ENCODE measurements at regions not wholly inside any gene's neighbourhood (a gene's known extent, or its start where the extent isn't known, plus 50 kb on each side); places are given as distances from the start of the nearest gene placed in this dataset.
A peak's percentile ranks its signal among the peaks of the same experiment; 100 is the strongest.

DNA sequence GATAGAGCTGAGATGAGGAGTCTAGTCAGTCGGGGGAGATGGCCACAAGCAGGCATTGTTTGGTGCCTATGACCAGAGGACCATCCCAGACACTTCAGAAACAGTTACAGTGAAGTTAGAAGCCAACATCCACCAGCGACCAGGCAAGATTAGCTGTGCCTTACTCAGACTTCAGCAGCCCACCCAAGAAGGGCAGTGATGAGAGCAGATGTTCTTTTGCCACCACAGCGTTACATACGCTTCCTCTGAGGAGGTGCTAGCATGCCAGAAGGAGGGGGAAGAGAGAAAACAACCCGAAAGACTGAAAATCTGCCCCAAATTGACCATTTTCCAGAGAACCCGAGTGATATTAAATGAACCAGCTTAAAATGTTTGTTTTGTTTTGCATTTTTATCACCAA is 186.8 kb downstream of the PRL start:
- H3K27ac ChIP-seq: no peak overlapping the region
- H3K36me3 ChIP-seq: no peaks in the 10 kb centered on the region
- DNase-seq (no peak), ATAC-seq (no peak)
- H3K4me3 ChIP-seq: no peak overlapping the region
- H3K4me1 ChIP-seq: no peaks in the 10 kb centered on the region
- intact Hi-C loops (cut with DNase I): no loop called here
- no peaks in the 10 kb centered on the region for H3K27me3 ChIP-seq (ENCODE audit: low read depth)
- no peaks in the 10 kb centered on the region for H3K9me3 ChIP-seq
- TF ChIP-seq, protein P1, sequence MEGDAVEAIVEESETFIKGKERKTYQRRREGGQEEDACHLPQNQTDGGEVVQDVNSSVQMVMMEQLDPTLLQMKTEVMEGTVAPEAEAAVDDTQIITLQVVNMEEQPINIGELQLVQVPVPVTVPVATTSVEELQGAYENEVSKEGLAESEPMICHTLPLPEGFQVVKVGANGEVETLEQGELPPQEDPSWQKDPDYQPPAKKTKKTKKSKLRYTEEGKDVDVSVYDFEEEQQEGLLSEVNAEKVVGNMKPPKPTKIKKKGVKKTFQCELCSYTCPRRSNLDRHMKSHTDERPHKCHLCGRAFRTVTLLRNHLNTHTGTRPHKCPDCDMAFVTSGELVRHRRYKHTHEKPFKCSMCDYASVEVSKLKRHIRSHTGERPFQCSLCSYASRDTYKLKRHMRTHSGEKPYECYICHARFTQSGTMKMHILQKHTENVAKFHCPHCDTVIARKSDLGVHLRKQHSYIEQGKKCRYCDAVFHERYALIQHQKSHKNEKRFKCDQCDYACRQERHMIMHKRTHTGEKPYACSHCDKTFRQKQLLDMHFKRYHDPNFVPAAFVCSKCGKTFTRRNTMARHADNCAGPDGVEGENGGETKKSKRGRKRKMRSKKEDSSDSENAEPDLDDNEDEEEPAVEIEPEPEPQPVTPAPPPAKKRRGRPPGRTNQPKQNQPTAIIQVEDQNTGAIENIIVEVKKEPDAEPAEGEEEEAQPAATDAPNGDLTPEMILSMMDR (IDR thresholded peaks at IDR 0.05): no peak

DNA sequence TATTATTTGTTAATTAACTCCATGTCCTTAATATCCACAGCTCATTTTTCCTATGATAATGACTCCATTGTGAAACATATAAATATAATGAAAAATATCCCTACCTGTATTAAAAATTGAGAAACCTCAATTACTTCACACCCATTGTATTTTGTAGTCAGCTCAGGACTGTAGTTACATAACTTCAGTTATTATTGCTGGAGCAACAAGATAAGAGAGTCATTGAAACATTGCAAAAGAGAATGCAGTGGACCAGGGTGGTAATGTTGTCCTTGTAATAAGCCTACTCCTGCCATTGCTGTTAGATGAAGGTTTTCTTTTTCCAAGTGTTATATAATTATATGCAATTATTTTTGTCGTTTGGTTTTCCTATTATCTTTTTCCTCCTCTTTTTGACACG is 184.4 kb downstream of the PRL start:
- H3K9me3 ChIP-seq: no peaks in the 10 kb centered on the region
- H3K4me3 ChIP-seq: no peak overlapping the region
- DNase-seq (no peak), ATAC-seq (peak; percentile 72 to 87)
- H3K27ac ChIP-seq: no peak overlapping the region
- intact Hi-C loops (cut with DNase I): no loop called here
- no peaks in the 10 kb centered on the region for H3K27me3 ChIP-seq (ENCODE audit: low read depth)
- TF ChIP-seq, protein P1 (IDR thresholded peaks at IDR 0.05): no peak
- H3K4me1 ChIP-seq: no peaks in the 10 kb centered on the region
- no peaks in the 10 kb centered on the region for H3K36me3 ChIP-seq

DNA sequence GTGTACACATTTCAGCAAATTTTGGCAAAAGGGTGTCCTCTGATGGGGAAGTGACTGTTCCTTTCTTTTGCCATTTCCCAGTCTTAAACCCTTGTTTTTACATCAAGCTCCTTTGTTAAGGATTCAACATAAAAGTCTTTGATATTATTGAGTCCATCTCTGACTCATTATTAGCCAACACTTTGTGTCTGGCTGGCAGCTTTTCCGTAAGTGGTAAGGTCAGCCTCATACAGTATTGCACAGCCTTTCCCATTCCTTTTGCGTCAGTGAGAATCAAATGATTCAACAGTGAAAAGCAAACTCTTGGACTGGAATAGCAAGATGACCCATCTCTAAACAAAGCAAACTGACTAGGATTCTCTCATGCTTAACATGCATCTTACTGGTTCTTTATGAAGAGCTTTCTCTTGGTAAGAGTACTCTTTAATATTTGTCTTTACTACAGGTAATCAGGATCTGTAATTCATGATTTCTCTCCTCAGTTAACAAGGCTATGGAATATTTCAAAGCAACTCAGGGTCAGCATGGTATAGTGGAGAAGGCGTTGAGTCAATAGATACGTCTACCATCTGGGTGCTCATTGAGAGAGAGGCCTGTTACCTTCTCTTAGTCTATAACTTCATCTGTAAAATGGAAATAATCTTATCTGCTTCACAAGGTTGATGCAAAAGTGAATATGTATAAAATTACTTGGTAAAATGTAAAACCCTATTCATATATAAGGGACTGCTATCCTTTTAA is 183.6 kb downstream of the PRL start:
- Histone ChIP-seq H3K36me3 (no peaks in the 10 kb centered on the region), H3K4me3 (no peak overlapping the region), H3K27ac (no peak overlapping the region), H3K9me3 (no peaks in the 10 kb centered on the region), H3K27me3 (ENCODE audit: low read depth) (no peaks in the 10 kb centered on the region), H3K4me1 (no peaks in the 10 kb centered on the region)
- TF ChIP-seq, protein P1 (IDR thresholded peaks at IDR 0.05): no peak
- DNase-seq (no peak), ATAC-seq (peak; percentile 80 to 91)
- intact Hi-C loops (cut with DNase I): no loop called here

DNA sequence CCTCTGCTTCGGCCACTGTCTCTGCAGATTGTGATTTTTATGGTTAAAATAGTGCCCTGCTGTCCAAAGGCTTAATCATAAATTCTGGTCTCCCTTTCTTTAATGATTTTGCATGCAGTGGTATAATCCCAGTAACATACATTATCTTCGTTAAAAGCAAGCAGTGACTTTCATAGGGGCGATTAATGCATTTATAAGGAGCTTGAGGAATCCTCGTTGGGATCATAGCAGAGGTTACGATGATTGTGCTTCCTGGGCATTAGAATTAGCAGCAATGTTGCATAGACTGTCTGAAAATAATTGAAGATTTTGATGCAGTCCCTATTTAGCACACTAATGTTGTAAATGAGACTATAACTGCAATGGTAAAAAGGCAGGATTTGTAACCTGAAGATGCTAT is 181.3 kb downstream of the PRL start:
- no peaks in the 10 kb centered on the region for H3K27me3 ChIP-seq (ENCODE audit: low read depth)
- DNase-seq: no peak
- no peaks in the 10 kb centered on the region for H3K9me3 ChIP-seq
- H3K4me3 ChIP-seq: no peak overlapping the region
- ATAC-seq: no peak
- TF ChIP-seq, protein P1 (IDR thresholded peaks at IDR 0.05): no peak
- intact Hi-C loops (cut with DNase I): no loop called here
- no peaks in the 10 kb centered on the region for H3K4me1 ChIP-seq
- no peaks in the 10 kb centered on the region for H3K36me3 ChIP-seq
- H3K27ac ChIP-seq: no peak overlapping the region

DNA sequence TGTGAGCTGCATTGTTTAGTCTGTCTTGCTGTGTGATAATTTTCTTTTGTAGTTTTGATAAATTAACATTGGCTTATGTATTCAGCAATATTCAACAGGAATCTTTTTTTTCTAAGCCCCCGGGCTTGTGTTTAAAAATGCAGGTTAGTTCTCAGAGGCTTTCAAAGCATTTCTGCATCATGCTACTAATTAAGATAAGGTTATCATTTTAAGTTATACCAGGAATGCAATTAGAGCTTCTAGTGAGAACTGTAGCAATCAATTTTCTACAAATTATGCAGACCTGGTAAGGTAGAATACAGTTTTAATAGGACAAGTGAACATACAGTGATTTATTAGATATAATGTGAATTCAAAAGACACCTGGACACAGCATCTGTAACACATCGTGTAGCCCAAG is 179.2 kb downstream of the PRL start:
- TF ChIP-seq, protein P1 (IDR thresholded peaks at IDR 0.05): no peak

More for the DNA sequence above, 179.2 kb downstream of the PRL start:
- H3K27ac ChIP-seq: no peak overlapping the region
- DNase-seq (no peak), ATAC-seq (no peak)
- H3K9me3 ChIP-seq: no peaks in the 10 kb centered on the region
- intact Hi-C loops (cut with DNase I): no loop called here
- H3K4me1 ChIP-seq: no peaks in the 10 kb centered on the region
- H3K27me3 ChIP-seq (ENCODE audit: low read depth): no peaks in the 10 kb centered on the region
- H3K36me3 ChIP-seq: no peaks in the 10 kb centered on the region
- no peak overlapping the region for H3K4me3 ChIP-seq

All from lower lobe of right lung (tissue), 2 donors.